ENCODE measurements at regions not wholly inside any gene's neighbourhood (a gene's known extent, or its start where the extent isn't known, plus 50 kb on each side); places are given as distances from the start of the nearest gene placed in this dataset.

DNA sequence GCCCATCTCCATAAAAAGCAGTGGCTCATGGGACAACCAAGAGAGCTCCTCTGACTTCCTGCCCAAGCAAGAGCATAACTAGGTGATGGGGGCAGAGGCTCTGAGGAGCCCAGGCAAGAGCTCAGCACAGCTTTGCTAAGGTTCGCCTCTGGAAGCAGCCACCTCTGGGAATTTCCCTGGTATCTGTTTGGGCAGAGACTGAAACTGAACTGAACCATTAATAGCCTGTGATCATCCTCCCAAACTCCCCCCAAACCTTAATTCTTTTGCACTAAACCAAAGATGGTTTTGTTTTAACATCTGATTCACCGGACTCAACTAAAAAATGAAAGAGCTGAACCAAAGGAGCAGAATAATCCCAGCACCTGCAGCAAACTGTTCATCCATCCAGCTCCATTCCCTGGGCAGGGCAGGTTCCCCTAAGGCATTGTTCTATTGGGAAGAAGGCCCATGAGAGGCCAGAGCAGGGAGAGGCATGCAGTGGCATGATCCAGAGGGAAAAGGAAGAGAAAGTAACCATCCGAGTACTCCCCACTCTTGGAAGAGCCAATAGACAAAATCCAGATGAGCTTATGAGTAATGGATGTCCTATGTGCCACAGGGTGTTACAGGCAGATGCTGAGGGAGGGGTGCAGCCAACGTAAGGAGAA, 77.8 kb upstream of the KAZN start:
- DNase-seq (no peak), ATAC-seq (no peak)
- H3K4me1 ChIP-seq: no peaks in the 10 kb centered on the region
- H3K4me3 ChIP-seq: no peak overlapping the region
- no peak overlapping the region for H3K27ac ChIP-seq
- no peaks in the 10 kb centered on the region for H3K9me3 ChIP-seq
- intact Hi-C loops (cut with DNase I): no loop called here
- no peaks in the 10 kb centered on the region for H3K27me3 ChIP-seq (ENCODE audit: insufficient read depth in 3 of 3, low read length in 2 of 3)
- H3K36me3 ChIP-seq (ENCODE audit: insufficient read depth in 1 of 2, low read depth in 1 of 2): no peaks in the 10 kb centered on the region
- 90 to 95% (median 94%) methylated on average over 4 of the region's 4 CpGs for WGBS, 3 donors
- TF ChIP-seq, protein P1, sequence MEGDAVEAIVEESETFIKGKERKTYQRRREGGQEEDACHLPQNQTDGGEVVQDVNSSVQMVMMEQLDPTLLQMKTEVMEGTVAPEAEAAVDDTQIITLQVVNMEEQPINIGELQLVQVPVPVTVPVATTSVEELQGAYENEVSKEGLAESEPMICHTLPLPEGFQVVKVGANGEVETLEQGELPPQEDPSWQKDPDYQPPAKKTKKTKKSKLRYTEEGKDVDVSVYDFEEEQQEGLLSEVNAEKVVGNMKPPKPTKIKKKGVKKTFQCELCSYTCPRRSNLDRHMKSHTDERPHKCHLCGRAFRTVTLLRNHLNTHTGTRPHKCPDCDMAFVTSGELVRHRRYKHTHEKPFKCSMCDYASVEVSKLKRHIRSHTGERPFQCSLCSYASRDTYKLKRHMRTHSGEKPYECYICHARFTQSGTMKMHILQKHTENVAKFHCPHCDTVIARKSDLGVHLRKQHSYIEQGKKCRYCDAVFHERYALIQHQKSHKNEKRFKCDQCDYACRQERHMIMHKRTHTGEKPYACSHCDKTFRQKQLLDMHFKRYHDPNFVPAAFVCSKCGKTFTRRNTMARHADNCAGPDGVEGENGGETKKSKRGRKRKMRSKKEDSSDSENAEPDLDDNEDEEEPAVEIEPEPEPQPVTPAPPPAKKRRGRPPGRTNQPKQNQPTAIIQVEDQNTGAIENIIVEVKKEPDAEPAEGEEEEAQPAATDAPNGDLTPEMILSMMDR (IDR thresholded peaks at IDR 0.05): no peak

DNA sequence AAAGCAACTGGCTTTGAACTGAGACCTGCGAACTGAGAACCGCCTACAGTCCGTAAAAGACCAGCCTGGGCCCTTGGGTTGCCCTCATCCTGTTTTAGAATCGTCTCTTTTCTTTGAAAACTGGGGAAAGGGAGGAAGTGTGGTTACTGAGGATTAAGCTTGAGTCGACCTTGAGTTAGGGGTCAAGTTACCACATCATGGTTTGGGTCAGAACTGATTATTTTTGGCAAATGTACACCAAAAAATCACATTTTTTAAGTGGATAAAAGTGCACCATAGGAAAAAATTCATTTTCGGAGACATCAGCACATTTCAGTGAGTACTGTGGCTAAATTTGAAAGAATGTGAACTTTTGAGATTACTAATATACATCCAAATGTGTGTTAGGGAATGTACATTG, 76.9 kb upstream of the KAZN start:
- Histone ChIP-seq H3K9me3 (no peaks in the 10 kb centered on the region), H3K4me3 (no peak overlapping the region), H3K27ac (no peak overlapping the region), H3K4me1 (no peaks in the 10 kb centered on the region), H3K27me3 (ENCODE audit: insufficient read depth in 3 of 3, low read length in 2 of 3) (no peaks in the 10 kb centered on the region), H3K36me3 (ENCODE audit: insufficient read depth in 1 of 2, low read depth in 1 of 2) (no peaks in the 10 kb centered on the region)
- WGBS, 3 donors: 59 to 65% (median 63%) methylated on average over 6 of the region's 6 CpGs
- no peak for DNase-seq
- intact Hi-C loops (cut with DNase I): no loop called here
- TF ChIP-seq, protein P1 (IDR thresholded peaks at IDR 0.05): no peak
- ATAC-seq: no peak

DNA sequence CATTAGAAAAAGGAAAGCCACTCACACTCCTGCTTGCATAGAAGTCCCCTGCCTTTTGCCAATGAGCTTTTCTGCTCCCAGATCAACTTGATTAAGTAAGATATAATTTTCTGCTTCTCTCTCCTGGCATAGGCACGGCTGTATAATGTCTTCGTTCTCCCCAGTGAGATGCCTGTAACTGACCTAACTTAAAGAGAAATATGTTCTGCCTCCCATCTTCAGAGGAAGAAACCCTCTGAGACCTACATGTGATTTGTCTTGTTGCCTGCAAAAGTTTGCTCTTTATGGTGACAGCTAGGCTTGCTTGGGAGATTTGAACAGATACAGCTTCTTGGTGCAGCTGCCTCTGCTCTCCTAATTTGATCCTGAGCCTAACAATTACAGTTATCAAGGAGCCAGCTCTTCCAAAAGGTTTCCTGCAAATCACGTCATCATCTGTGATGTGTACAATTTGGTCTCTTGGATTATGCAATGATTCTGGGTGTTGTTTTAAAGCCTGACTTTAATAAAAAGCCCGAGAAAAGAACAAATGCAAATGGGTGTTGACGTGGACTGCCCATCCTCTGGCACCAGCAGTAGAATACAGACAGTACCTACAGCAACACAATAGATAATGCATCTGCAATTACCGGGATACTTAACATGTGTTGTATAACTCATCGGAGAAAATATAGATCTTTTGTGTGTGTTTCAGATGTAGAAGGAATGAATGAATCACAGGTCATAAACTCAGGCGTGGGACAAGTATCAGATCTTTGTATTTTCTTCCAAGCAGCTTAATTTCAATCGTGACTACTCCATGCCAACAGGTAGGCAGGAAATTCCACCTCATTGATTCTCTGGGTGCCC, 76.2 kb upstream of the KAZN start:
- intact Hi-C loops (cut with DNase I): no loop called here

DNA sequence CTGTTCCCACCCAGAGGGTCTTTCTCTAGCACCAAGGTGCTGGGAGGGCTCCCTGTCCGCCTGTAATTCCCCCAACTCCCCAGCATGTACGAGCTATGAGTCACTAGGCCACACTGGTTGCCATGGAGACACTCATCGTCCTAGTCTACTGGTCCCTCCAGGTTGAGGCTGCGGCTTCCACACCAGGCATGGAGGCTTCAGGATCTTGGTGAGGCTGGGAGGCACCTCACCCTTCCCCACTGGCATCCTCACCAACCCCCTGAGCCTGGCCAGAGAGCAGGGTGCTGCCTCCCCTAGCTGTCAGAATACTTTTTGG, 75.6 kb upstream of the KAZN start:
- ATAC-seq: peak in 2 of 4 donors; percentile 40
- 58 to 66% (median 58%) methylated on average over 4 of the region's 4 CpGs for WGBS, 3 donors
- peak; percentile 43 to 54 for DNase-seq

More for the DNA sequence above, 76.2 kb upstream of the KAZN start:
- no peaks in the 10 kb centered on the region for H3K36me3 ChIP-seq (ENCODE audit: insufficient read depth in 1 of 2, low read depth in 1 of 2)
- H3K4me1 ChIP-seq: no peaks in the 10 kb centered on the region
- no peak overlapping the region for H3K27ac ChIP-seq
- TF ChIP-seq, protein P1 (IDR thresholded peaks at IDR 0.05): no peak
- DNase-seq (no peak), ATAC-seq (peak in 3 of 4 donors; percentile 30 to 60 (median 37))
- H3K9me3 ChIP-seq: no peaks in the 10 kb centered on the region
- no peaks in the 10 kb centered on the region for H3K27me3 ChIP-seq (ENCODE audit: insufficient read depth in 3 of 3, low read length in 2 of 3)
- WGBS, 3 donors: 56 to 70% (median 58%) methylated on average over 9 of the region's 9 CpGs
- no peak overlapping the region for H3K4me3 ChIP-seq

More for the DNA sequence above, 75.6 kb upstream of the KAZN start:
- H3K36me3 ChIP-seq (ENCODE audit: insufficient read depth in 1 of 2, low read depth in 1 of 2): no peaks in the 10 kb centered on the region
- intact Hi-C loops (cut with DNase I): no loop called here
- H3K4me1 ChIP-seq: no peaks in the 10 kb centered on the region
- TF ChIP-seq, protein P1 (IDR thresholded peaks at IDR 0.05): no peak
- H3K27ac ChIP-seq: no peak overlapping the region
- H3K27me3 ChIP-seq (ENCODE audit: insufficient read depth in 3 of 3, low read length in 2 of 3): no peaks in the 10 kb centered on the region
- no peaks in the 10 kb centered on the region for H3K9me3 ChIP-seq
- H3K4me3 ChIP-seq: no peak overlapping the region

Measured in psoas muscle (tissue), 7 donors.